H1 (cell line): ENCODE measurements at regions not wholly inside any gene's neighbourhood (a gene's known extent, or its start where the extent isn't known, plus 50 kb on each side); places are given as distances from the start of the nearest gene placed in this dataset.

ENCODE experiments used
- ATF2 ChIP-seq: IDR thresholded peaks from 2 replicates; pipeline ENCODE4 v1.6.1; 2012; ENCODE audit warnings: low read length, inconsistent platforms
- GABPA ChIP-seq: IDR thresholded peaks from 2 replicates; pipeline ENCODE4 v1.6.1; 2011; ENCODE audit warnings: mild to moderate bottlenecking, low read length, moderate library complexity, borderline replicate concordance; ENCODE audit not compliant: insufficient read depth
- HDAC2 ChIP-seq, 2 experiments: fragments of 300-600 bp in 1 of 2; sonication (generic) in 1 of 2; IDR thresholded peaks; 2 replicates each; pipeline ENCODE4 v1.6.1; 2011 to 2012; ENCODE audit warnings: low read depth in 2 of 2, low read length in 2 of 2, mild to moderate bottlenecking in 2 of 2, moderate library complexity in 2 of 2, borderline replicate concordance in 1 of 2, inconsistent platforms in 1 of 2
- KDM5A ChIP-seq: fragments of 200-600 bp; IDR thresholded peaks from 2 replicates; pipeline ENCODE4 v1.7.1; 2012; ENCODE audit warnings: mild to moderate bottlenecking, low read length, inconsistent platforms, mixed read lengths
- TBP ChIP-seq: IDR thresholded peaks from 2 replicates; pipeline ENCODE4 v1.6.1; 2011; ENCODE audit warnings: low read depth, low read length, improper control_type of control experiment
- YY1 ChIP-seq: IDR thresholded peaks from 2 replicates; pipeline ENCODE4 v1.6.1; 2011; ENCODE audit warnings: low read depth, mild to moderate bottlenecking, low read length

GRCh38 chr11:33543823-33544222 lies 156.8 kb downstream of the C11orf91 start (continued):
- TF ChIP-seq ATF2 (no peak), YY1 (no peak), GABPA (no peak), KDM5A (no peak), HDAC2 (IDR thresholded peaks at IDR 0.05; ENCODE audit: borderline replicate concordance in 1 of 2, low read depth in 2 of 2, low read length in 2 of 2) (no peak), TBP (no peak)
